ENCODE measurements at regions not wholly inside any gene's neighbourhood (a gene's known extent, or its start where the extent isn't known, plus 50 kb on each side); places are given as distances from the start of the nearest gene placed in this dataset.

DNA sequence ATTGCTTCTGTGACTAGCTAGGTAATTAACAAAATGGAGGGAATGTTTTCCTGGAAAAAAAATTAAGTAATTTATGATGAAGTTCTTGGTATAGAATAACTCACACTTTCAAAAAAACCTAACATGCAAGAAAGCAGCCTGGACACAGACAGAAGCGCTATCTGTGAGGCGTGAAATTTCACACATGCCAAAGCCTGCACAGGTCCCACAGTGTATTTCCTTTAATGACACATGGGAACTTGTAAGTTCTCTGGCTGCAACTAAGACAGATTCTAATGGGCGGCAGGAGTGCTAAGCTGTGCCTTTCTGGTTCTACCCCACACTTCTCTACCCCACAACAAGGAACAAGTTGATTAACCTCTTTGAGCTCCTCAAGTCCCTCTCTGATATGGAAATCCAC is 84.9 kb upstream of the NEO1 start:
- intact Hi-C loops (cut with DNase I): no loop called here

DNA sequence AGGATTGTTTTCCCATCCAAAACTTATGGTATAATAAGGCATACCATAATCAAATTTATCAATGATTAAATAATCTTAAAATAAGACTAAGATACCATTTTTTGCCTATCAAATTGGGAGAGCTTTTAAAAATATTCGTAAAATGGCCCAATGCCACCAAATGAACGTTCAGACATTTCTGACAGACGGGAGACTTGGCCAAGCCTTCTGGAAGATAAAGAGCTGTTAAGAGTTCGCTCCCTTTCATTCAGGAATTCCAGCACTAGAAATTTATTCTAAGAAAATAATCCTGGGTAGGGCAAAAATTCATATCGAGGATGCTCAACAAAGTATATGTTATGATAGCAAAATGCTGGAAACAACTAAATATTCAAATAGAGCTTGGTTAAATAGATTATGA is 85.6 kb upstream of the NEO1 start:
- ATAC-seq: no peak
- Histone ChIP-seq H3K27me3 (peaks cover 0 to 50% (median 19%) of the 10 kb centered on the region in 7 donors), H3K27ac (no peak overlapping the region), H3K4me1 (peaks cover 0 to 11% (median 0%) of the 10 kb centered on the region in 9 donors), H3K36me3 (no peaks in the 10 kb centered on the region), H3K9me3 (no peaks in the 10 kb centered on the region), H3K4me3 (no peak overlapping the region)
- no peak for DNase-seq
- WGBS, 2 donors: 40 to 42% methylated on average over 5 of the region's 5 CpGs
- intact Hi-C loops (cut with DNase I): no loop called here
- TF ChIP-seq, protein P1, sequence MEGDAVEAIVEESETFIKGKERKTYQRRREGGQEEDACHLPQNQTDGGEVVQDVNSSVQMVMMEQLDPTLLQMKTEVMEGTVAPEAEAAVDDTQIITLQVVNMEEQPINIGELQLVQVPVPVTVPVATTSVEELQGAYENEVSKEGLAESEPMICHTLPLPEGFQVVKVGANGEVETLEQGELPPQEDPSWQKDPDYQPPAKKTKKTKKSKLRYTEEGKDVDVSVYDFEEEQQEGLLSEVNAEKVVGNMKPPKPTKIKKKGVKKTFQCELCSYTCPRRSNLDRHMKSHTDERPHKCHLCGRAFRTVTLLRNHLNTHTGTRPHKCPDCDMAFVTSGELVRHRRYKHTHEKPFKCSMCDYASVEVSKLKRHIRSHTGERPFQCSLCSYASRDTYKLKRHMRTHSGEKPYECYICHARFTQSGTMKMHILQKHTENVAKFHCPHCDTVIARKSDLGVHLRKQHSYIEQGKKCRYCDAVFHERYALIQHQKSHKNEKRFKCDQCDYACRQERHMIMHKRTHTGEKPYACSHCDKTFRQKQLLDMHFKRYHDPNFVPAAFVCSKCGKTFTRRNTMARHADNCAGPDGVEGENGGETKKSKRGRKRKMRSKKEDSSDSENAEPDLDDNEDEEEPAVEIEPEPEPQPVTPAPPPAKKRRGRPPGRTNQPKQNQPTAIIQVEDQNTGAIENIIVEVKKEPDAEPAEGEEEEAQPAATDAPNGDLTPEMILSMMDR (IDR thresholded peaks at IDR 0.05): no peak

More for the DNA sequence above, 84.9 kb upstream of the NEO1 start:
- Histone ChIP-seq H3K36me3 (no peaks in the 10 kb centered on the region), H3K4me1 (peaks cover 0 to 16% (median 0%) of the 10 kb centered on the region in 9 donors), H3K4me3 (no peak overlapping the region), H3K9me3 (no peaks in the 10 kb centered on the region), H3K27ac (no peak overlapping the region), H3K27me3 (peaks cover 0 to 58% (median 19%) of the 10 kb centered on the region in 7 donors)
- TF ChIP-seq, protein P1 (IDR thresholded peaks at IDR 0.05): no peak
- WGBS, 2 donors: 52 to 54% methylated on average over 3 of the region's 3 CpGs
- DNase-seq (no peak), ATAC-seq (no peak)

DNA sequence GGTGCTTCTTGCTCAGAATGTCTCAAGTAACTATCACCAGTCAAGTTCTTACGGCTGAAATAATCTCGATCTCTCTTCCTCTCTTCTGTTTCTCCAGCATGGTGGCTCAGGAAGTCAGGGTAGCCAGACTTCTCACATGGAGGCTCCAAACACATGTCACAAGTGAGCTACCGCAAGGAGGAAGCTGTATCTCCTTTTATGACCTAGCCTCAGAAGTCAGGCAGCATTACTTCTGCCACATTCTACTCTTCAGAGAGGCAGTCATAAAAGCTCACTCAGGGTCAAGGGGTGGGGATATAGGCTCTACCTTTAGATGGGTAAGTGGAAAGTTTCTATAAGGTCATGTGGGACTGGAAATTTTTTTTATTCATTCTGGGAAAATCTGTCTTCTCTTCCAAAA is 86.6 kb upstream of the NEO1 start:
- no peak overlapping the region for H3K4me3 ChIP-seq
- 68 to 73% methylated on average over 3 of the region's 3 CpGs for WGBS, 2 donors
- H3K27me3 ChIP-seq: peaks cover 0 to 49% (median 15%) of the 10 kb centered on the region in 7 donors
- no peak overlapping the region for H3K27ac ChIP-seq
- intact Hi-C loops (cut with DNase I): no loop called here
- TF ChIP-seq, protein P1 (IDR thresholded peaks at IDR 0.05): no peak
- H3K36me3 ChIP-seq: no peaks in the 10 kb centered on the region
- no peaks in the 10 kb centered on the region for H3K9me3 ChIP-seq
- no peak for DNase-seq
- peaks cover 0 to 5% (median 0%) of the 10 kb centered on the region in 9 donors for H3K4me1 ChIP-seq
- no peak for ATAC-seq

DNA sequence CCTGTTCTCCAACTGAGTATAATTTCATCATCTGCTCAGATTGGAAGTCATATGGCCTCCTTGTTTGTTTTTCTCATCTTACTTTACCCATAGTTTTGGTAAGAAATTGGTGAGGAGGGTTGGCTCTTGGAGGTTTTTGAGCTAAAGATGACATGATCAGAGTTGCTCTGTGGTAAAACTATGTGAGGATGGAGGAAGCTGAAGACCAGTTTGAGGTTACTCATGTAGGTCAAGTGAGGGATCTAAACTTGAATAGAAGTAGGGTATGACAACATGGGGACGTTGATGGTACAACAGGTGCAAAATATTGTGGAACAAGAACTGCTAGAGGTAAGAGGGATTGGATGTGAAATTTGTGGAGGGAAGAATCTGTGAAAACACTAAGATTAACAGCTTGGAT is 87.7 kb upstream of the NEO1 start:
- intact Hi-C loops (cut with DNase I): no loop called here
- no peak for ATAC-seq
- H3K27ac ChIP-seq: no peak overlapping the region

More for the DNA sequence above, 87.7 kb upstream of the NEO1 start:
- Histone ChIP-seq H3K27me3 (peaks cover 0 to 40% (median 4%) of the 10 kb centered on the region in 7 donors), H3K9me3 (no peaks in the 10 kb centered on the region), H3K36me3 (no peaks in the 10 kb centered on the region), H3K4me1 (peaks cover 0 to 4% (median 0%) of the 10 kb centered on the region in 9 donors), H3K4me3 (no peak overlapping the region)
- TF ChIP-seq, protein P1 (IDR thresholded peaks at IDR 0.05): no peak
- no peak for DNase-seq
- 73 to 77% methylated on average over 1 of the region's 1 CpG for WGBS, 2 donors
